Keratinocyte (primary cell): ENCODE measurements at regions not wholly inside any gene's neighbourhood (a gene's known extent, or its start where the extent isn't known, plus 50 kb on each side); places are given as distances from the start of the nearest gene placed in this dataset.

Source experiments
- DNase-seq: peaks from one replicate; pipeline ENCODE4 v3.0.0-alpha.2; 2011; ENCODE audit warnings: low read depth, missing footprints, low spot score
- FAIRE-seq: peaks from 2 replicates; lab custom pipeline; 2011; peaks lifted over from hg19 to GRCh38; lab: Jason Lieb, UNC
- H2AFZ ChIP-seq: 2 replicates; pipeline ENCODE4 v1.6.0; 2012; ENCODE audit warnings: low read length, control low read depth, inconsistent platforms; ENCODE audit not compliant: control insufficient read depth
- H3K27ac ChIP-seq: 2 replicates; pipeline ENCODE4 v1.5.1; 2011; ENCODE audit warnings: low read length; ENCODE audit not compliant: control insufficient read depth, insufficient read depth
- H3K27me3 ChIP-seq: 3 replicates; pipeline ENCODE4 v1.6.0; 2011; ENCODE audit warnings: low read length; ENCODE audit not compliant: control insufficient read depth, insufficient read depth; ENCODE audit errors: extremely low read depth
- H3K36me3 ChIP-seq, 2 experiments: 2 replicates in 1 of 2; 3 replicates in 1 of 2; pipeline ENCODE4 v1.5.1; 2011; ENCODE audit warnings: low read length in 2 of 2, mild to moderate bottlenecking in 1 of 2; ENCODE audit not compliant: control insufficient read depth in 2 of 2, insufficient read depth in 2 of 2; ENCODE audit errors: extremely low read depth in 1 of 2
- H3K4me1 ChIP-seq: 3 replicates; pipeline ENCODE4 v1.5.1; 2011; ENCODE audit warnings: low read length; ENCODE audit not compliant: control insufficient read depth, insufficient read depth; ENCODE audit errors: extremely low read depth
- H3K4me2 ChIP-seq: 3 replicates; pipeline ENCODE4 v1.6.0; 2011; ENCODE audit warnings: low read depth, low read length; ENCODE audit not compliant: control insufficient read depth, insufficient read depth; ENCODE audit errors: extremely low read depth
- H3K4me3 ChIP-seq, 3 experiments: fragments of 200-600 bp in 1 of 3; sonication (generic) in 1 of 3; 2 replicates in 2 of 3; 3 replicates in 1 of 3; pipeline ENCODE4 v1.5.1; 2011 to 2016; ENCODE audit warnings: low read length in 3 of 3, mild to moderate bottlenecking in 3 of 3, control low read depth in 2 of 3, inconsistent platforms in 1 of 3, low read depth in 1 of 3, mixed read lengths in 1 of 3, mixed run types in 1 of 3, moderate library complexity in 1 of 3; ENCODE audit not compliant: control insufficient read depth in 2 of 3, insufficient read depth in 2 of 3; ENCODE audit errors: extremely low read depth in 1 of 3
- H3K79me2 ChIP-seq: 2 replicates; pipeline ENCODE4 v1.6.0; 2012; ENCODE audit warnings: low read length; ENCODE audit not compliant: control insufficient read depth, insufficient read depth
- H3K9ac ChIP-seq: 3 replicates; pipeline ENCODE4 v1.6.0; 2011; ENCODE audit warnings: low read length; ENCODE audit not compliant: control insufficient read depth, insufficient read depth; ENCODE audit errors: extremely low read depth
- H3K9me1 ChIP-seq: 3 replicates; pipeline ENCODE4 v1.6.0; 2011; ENCODE audit warnings: low read length; ENCODE audit not compliant: control insufficient read depth, insufficient read depth; ENCODE audit errors: extremely low read depth
- H3K9me3 ChIP-seq: 2 replicates; pipeline ENCODE4 v1.5.1; 2012; ENCODE audit warnings: low read depth, low read length; ENCODE audit not compliant: control insufficient read depth
- H4K20me1 ChIP-seq: 3 replicates; pipeline ENCODE4 v1.6.0; 2011; ENCODE audit warnings: low read length; ENCODE audit not compliant: control insufficient read depth, insufficient read depth; ENCODE audit errors: extremely low read depth
- CTCF ChIP-seq, 3 experiments: IDR thresholded peaks in 1 of 3; conservative IDR thresholded peaks in 1 of 3; optimal IDR thresholded peaks in 1 of 3; 2 replicates in 2 of 3; 3 replicates in 1 of 3; pipeline versions ENCODE3 to v1.5.1; 2011; ENCODE audit warnings: low read length in 3 of 3, mild to moderate bottlenecking in 3 of 3, moderate library complexity in 2 of 3, control low read depth in 1 of 3, inconsistent platforms in 1 of 3; ENCODE audit not compliant: insufficient read depth in 2 of 3; ENCODE audit errors: extremely low read depth in 1 of 3
- EZH2 ChIP-seq: IDR thresholded peaks from one replicate; pipeline ENCODE4 v1.6.1; 2012; ENCODE audit warnings: inconsistent platforms, mild to moderate bottlenecking, low read length, moderate library complexity
- dilution Hi-C: fragments of 300-500 bp; cut with MboI; formaldehyde crosslinking; loops from one replicate; pipeline ENCODE4 v1.7.0; 2020; ENCODE audit warnings: low sequenced_read_pairs; ENCODE audit not compliant: extremely low pct_ligation_motif_present

GRCh38 chr6:144742779-144743178, 457.6 kb downstream of the UTRN start:
- H3K9me1 ChIP-seq: no peaks in the 10 kb centered on the region
- no peaks in the 10 kb centered on the region for H4K20me1 ChIP-seq
- H3K36me3 ChIP-seq: peaks cover 0 to 1% of the 10 kb centered on the region in 2 experiments
- TF ChIP-seq CTCF (optimal IDR thresholded peaks at IDR 0.05 in 1 of 3, IDR thresholded peaks at IDR 0.05 in 1 of 3, conservative IDR thresholded peaks at IDR 0.05 in 1 of 3; ENCODE audit: extremely low read depth in 1 of 3, insufficient read depth in 2 of 3, low read length in 3 of 3): no peak
- H3K4me1 ChIP-seq: no peaks in the 10 kb centered on the region
- H3K4me3 ChIP-seq: no peak overlapping the region
- DNase-seq (no peak), FAIRE-seq (no peak)
- H3K4me2 ChIP-seq: no peak overlapping the region
- dilution Hi-C loops: no loop called here
- no peak overlapping the region for H3K9ac ChIP-seq
- no peaks in the 10 kb centered on the region for H3K27me3 ChIP-seq
- no peak overlapping the region for H3K27ac ChIP-seq
- H3K79me2 ChIP-seq: no peaks in the 10 kb centered on the region
- no peaks in the 10 kb centered on the region for H3K9me3 ChIP-seq
- no peak overlapping the region for H2AFZ ChIP-seq

GRCh38 chr6:144744720-144745119, 459.6 kb downstream of the UTRN start:
- H3K27me3 ChIP-seq: no peaks in the 10 kb centered on the region
- no peak overlapping the region for H2AFZ ChIP-seq
- dilution Hi-C loops: no loop called here
- no peak overlapping the region for H3K4me2 ChIP-seq
- no peak overlapping the region for H3K4me3 ChIP-seq
- no peaks in the 10 kb centered on the region for H3K9me3 ChIP-seq
- no peaks in the 10 kb centered on the region for H3K9me1 ChIP-seq
- no peak for TF ChIP-seq CTCF (optimal IDR thresholded peaks at IDR 0.05 in 1 of 3, IDR thresholded peaks at IDR 0.05 in 1 of 3, conservative IDR thresholded peaks at IDR 0.05 in 1 of 3; ENCODE audit: extremely low read depth in 1 of 3, insufficient read depth in 2 of 3, low read length in 3 of 3)
- TF ChIP-seq EZH2: no peak
- no peak overlapping the region for H3K9ac ChIP-seq
- H3K27ac ChIP-seq: no peak overlapping the region
- no peaks in the 10 kb centered on the region for H4K20me1 ChIP-seq
- no peak for DNase-seq
- H3K4me1 ChIP-seq: no peaks in the 10 kb centered on the region
- no peaks in the 10 kb centered on the region for H3K79me2 ChIP-seq
- H3K36me3 ChIP-seq: no peaks in the 10 kb centered on the region
- FAIRE-seq: no peak
